NT2/D1 (cell line): ENCODE measurements at regions not wholly inside any gene's neighbourhood (a gene's known extent, or its start where the extent isn't known, plus 50 kb on each side); places are given as distances from the start of the nearest gene placed in this dataset.

Experiments
- YY1 ChIP-seq: IDR thresholded peaks from 2 replicates; pipeline ENCODE4 v1.6.1; 2011; ENCODE audit not compliant: insufficient read length, insufficient read depth
- ZNF274 ChIP-seq: IDR thresholded peaks from 2 replicates; pipeline ENCODE4 v1.6.1; 2011; ENCODE audit warnings: mild to moderate bottlenecking, low read depth, low read length

DNA sequence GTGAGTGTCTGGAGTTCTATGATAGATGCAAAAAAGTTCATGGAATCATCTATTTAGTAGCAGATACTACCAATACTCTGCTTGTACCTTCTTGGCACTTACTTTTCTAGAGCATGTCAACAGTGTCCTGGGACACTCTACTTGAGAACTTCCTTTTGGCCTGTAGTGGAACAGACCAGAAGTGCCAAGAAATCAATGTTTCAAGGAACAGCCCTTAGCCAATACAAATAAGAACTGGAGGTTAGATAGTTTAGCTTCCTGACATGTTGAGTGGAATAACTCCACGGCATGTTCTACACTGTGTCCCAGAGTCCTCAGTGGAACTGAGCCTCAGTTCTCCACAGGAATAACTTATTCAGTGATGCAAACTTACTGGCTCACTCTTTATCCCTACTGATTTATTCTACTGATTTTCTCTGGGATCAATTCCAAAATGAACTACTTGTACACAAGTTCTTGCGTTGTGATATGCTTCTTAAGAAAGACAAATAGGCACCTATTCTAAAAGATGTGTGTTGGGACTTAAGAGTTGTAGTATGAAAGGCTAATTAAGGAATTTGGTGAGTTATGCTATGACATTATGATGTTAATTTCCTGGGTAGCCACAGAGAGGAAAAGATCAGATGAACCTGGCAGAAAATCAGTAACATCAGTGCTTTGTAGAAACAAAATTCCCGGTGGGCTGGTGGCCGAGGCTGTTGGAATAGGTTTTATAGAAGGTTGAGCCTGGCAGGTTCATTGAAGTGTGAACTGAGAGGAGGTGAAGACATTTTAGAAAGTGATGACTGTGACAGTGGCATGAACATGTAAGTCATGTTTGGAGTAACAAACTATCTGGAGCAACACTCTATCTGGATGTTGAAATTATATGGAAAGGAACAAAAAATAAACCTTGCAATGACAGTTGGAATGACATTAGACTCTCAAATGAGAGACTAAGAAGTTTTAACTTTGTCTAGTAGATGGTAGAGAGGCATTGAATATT lies 101.8 kb upstream of the RBMS3 start:
- TF ChIP-seq ZNF274 (no peak), YY1 (no peak)
